ENCODE measurements at regions not wholly inside any gene's neighbourhood (a gene's known extent, or its start where the extent isn't known, plus 50 kb on each side); places are given as distances from the start of the nearest gene placed in this dataset.

DNA sequence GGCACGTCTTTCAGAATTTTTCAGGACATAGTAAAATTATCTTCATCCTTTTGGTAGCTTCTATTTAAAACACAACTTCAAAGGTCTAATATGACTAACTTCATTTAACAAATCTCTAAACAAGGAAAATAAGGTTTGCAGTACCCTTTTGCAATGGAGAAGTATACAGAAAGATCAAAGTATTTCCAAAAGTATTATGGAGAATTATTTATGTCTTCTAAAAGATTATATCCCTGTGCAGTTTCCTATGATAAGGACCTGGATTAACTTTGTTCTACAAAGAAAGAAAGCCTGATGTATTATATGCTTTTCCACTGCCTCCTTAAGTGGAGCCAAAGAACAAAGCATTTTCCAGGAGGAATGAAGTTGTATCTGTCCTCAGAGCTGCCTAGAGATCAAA lies 353.0 kb upstream of the RUNX1 start:
- TF ChIP-seq, protein P1, sequence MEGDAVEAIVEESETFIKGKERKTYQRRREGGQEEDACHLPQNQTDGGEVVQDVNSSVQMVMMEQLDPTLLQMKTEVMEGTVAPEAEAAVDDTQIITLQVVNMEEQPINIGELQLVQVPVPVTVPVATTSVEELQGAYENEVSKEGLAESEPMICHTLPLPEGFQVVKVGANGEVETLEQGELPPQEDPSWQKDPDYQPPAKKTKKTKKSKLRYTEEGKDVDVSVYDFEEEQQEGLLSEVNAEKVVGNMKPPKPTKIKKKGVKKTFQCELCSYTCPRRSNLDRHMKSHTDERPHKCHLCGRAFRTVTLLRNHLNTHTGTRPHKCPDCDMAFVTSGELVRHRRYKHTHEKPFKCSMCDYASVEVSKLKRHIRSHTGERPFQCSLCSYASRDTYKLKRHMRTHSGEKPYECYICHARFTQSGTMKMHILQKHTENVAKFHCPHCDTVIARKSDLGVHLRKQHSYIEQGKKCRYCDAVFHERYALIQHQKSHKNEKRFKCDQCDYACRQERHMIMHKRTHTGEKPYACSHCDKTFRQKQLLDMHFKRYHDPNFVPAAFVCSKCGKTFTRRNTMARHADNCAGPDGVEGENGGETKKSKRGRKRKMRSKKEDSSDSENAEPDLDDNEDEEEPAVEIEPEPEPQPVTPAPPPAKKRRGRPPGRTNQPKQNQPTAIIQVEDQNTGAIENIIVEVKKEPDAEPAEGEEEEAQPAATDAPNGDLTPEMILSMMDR (IDR thresholded peaks at IDR 0.05): no peak
- TF ChIP-seq POLR2A (IDR thresholded peaks at IDR 0.05): no peak
